BLaER1 treated with 17β-estradiol and CSF1 and Interleukin-3, amounts not matched to agents 10 nM and 100 nM (cell line): ENCODE measurements at regions not wholly inside any gene's neighbourhood (a gene's known extent, or its start where the extent isn't known, plus 50 kb on each side); places are given as distances from the start of the nearest gene placed in this dataset.

Experiments used
- H3K27ac ChIP-seq, 11 experiments: shearing (Covaris generic); formaldehyde crosslinking; 2 replicates each; pipeline ENCODE4 v1.8.1; 2022
- H3K27me3 ChIP-seq, 11 experiments: shearing (Covaris generic); formaldehyde crosslinking; 2 replicates each; pipeline ENCODE4 v1.8.1; 2022
- H3K36me3 ChIP-seq, 11 experiments: shearing (Covaris generic); formaldehyde crosslinking; 2 replicates each; pipeline ENCODE4 v1.8.1; 2022
- H3K4me1 ChIP-seq, 10 experiments: shearing (Covaris generic); formaldehyde crosslinking; 2 replicates each; pipeline ENCODE4 v1.8.1; 2022
- H3K4me2 ChIP-seq, 11 experiments: shearing (Covaris generic); formaldehyde crosslinking; 2 replicates each; pipeline ENCODE4 v1.8.1; 2022
- H3K4me3 ChIP-seq, 10 experiments: shearing (Covaris generic); formaldehyde crosslinking; 2 replicates each; pipeline ENCODE4 v1.8.1; 2022
- H3K9ac ChIP-seq, 11 experiments: shearing (Covaris generic); formaldehyde crosslinking; 2 replicates each; pipeline ENCODE4 v1.8.1; 2022
- H3K9me3 ChIP-seq, 11 experiments: shearing (Covaris generic); formaldehyde crosslinking; replicated peaks in 1 of 11; 2 replicates each; pipeline ENCODE4 v1.8.1; 2022
- H4K20me1 ChIP-seq, 11 experiments: shearing (Covaris generic); formaldehyde crosslinking; 2 replicates each; pipeline ENCODE4 v1.8.1; 2022
- Cebpa-rat ChIP-seq, 11 experiments: shearing (Covaris generic); IDR thresholded peaks; 2 replicates each; pipeline ENCODE4 v1.8.1; 2022

DNA sequence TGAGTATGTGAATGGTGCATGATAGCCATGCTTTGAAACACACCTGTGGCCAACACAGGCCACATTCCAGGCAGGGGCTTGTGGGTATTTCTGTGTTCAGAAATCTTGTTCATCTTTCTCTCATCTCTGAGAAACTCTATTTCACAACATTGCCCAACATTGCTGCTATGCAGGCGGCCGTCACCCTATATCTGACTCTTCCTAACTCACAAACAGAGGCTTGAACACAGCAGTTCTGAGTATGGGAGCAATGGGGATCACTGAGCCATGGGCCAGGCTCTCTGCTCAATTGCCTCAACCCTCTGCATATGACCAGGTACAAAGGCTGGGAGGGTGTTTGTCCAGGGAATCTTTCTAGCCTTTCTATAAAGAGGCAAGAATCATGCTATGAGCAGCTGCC lies 259.9 kb downstream of the BUD13 start:
- peaks cover 0 to 14% (median 7%) of the 10 kb centered on the region in 10 experiments; a peak in 9 of 20 replicates for H3K4me1 ChIP-seq

DNA sequence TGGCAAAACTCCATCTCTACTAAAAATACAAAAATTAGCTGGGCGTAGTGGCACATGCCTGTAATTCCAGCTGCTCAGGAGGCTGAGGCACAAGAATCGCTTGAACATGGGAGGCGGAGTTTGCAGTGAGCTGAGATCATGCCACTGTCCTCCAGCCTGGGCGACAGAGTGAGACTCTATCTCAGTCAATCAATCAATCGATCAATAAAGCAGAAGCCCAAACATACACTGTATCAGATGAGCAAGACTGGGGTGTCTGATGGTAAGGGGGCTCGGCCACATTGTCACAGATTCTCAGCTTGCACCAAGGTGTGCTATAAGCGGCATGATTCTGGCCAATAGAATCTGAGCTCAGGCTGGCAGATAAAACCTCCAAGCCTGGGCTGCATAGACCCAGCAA lies 261.1 kb downstream of the BUD13 start:
- Histone ChIP-seq H4K20me1 (no peaks in the 10 kb centered on the region; a peak in 2 of 22 replicates), H3K4me1 (peaks cover 0 to 14% (median 7%) of the 10 kb centered on the region in 10 experiments; a peak in 9 of 20 replicates), H3K9me3 (no peaks in the 10 kb centered on the region), H3K27ac (no peak overlapping the region), H3K9ac (no peak overlapping the region), H3K27me3 (no peaks in the 10 kb centered on the region), H3K36me3 (no peaks in the 10 kb centered on the region), H3K4me2 (no peak overlapping the region), H3K4me3 (no peak overlapping the region)
- no peak for TF ChIP-seq Cebpa-rat (IDR thresholded peaks at IDR 0.05)

More for the DNA sequence above, 259.9 kb downstream of the BUD13 start:
- no peak for TF ChIP-seq Cebpa-rat (IDR thresholded peaks at IDR 0.05)
- H3K9ac ChIP-seq: no peak overlapping the region
- no peak overlapping the region for H3K4me3 ChIP-seq
- H3K36me3 ChIP-seq: no peaks in the 10 kb centered on the region
- no peak overlapping the region for H3K4me2 ChIP-seq
- H3K27ac ChIP-seq: no peak overlapping the region
- H4K20me1 ChIP-seq: no peaks in the 10 kb centered on the region; a peak in 2 of 22 replicates
- no peaks in the 10 kb centered on the region for H3K9me3 ChIP-seq
- H3K27me3 ChIP-seq: no peaks in the 10 kb centered on the region

DNA sequence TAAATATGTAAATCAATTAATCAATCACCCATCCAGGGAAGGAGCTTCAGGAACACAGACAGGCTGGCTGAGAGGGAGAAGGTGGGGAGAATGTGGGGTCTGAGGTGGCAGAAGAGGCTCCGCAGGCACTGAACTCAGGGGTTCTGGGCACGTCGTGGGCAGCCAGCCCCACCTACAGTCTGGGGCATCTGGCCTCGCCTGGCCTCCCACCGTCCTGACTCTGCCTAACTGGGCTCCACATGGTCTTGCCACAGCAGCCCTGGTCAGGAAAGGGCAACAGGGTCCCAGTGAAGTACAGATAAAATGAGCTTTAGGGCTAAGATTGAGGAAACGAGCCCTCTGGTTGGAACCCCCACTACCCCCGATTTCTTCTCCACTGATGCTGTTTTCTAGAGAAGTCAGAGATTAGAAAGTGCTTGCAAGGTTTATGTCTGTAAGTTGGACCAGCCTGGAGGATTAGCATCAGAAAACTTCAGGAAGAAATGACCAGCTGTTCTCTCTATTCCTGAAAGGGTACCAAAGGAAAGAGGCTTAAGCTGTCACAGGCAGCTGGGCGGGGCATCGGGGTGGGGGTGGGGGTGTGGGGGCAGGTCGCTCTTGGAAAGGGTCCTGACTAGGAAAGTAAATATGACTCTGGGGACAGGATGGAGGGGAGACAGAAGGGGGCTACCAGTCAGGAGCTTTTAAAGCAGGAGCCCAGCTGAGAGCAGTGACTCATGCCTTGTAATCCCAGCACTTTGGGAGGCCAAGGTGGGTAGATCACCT lies 261.7 kb downstream of the BUD13 start:
- Histone ChIP-seq H3K9me3 (no peaks in the 10 kb centered on the region), H3K27ac (no peak overlapping the region), H3K9ac (no peak overlapping the region), H3K4me2 (no peak overlapping the region), H3K36me3 (no peaks in the 10 kb centered on the region), H3K4me1 (peaks cover 0 to 14% (median 7%) of the 10 kb centered on the region in 10 experiments; a peak in 9 of 20 replicates), H3K27me3 (no peaks in the 10 kb centered on the region), H4K20me1 (no peaks in the 10 kb centered on the region; a peak in 2 of 22 replicates), H3K4me3 (no peak overlapping the region)
- no peak for TF ChIP-seq Cebpa-rat (IDR thresholded peaks at IDR 0.05)

DNA sequence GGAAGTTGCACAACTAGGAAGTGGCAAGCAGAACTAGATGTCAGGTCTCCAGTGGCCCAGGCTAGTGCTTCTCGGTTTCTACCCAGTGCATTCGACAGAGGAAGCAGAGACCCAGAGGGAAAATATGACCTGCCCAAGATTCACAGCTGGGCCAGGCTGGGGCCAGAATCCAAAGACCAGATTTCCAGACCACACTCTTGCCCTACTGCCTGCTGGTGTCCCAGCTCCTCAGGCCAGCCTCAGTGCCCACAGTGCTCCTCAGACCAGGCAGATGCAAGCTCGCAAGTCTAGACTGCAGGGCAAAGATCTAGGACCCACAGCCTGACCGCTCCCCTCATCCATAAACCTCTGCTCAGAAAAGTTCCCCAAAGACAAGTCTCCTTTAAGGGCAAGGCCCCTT lies 262.6 kb downstream of the BUD13 start:
- H3K9me3 ChIP-seq: no peaks in the 10 kb centered on the region
- H3K27ac ChIP-seq: no peak overlapping the region
- no peaks in the 10 kb centered on the region for H3K27me3 ChIP-seq
- H3K9ac ChIP-seq: no peak overlapping the region
- no peak for TF ChIP-seq Cebpa-rat (IDR thresholded peaks at IDR 0.05)
- H3K4me2 ChIP-seq: peak overlapping the region in 7 of 11 experiments; percentile 3 to 46 (median 15); a peak in 7 of 22 replicates
- peaks cover 0 to 14% (median 7%) of the 10 kb centered on the region in 10 experiments; a peak in 9 of 20 replicates for H3K4me1 ChIP-seq
- no peak overlapping the region for H3K4me3 ChIP-seq
- H3K36me3 ChIP-seq: no peaks in the 10 kb centered on the region
- no peaks in the 10 kb centered on the region; a peak in 2 of 22 replicates for H4K20me1 ChIP-seq

DNA sequence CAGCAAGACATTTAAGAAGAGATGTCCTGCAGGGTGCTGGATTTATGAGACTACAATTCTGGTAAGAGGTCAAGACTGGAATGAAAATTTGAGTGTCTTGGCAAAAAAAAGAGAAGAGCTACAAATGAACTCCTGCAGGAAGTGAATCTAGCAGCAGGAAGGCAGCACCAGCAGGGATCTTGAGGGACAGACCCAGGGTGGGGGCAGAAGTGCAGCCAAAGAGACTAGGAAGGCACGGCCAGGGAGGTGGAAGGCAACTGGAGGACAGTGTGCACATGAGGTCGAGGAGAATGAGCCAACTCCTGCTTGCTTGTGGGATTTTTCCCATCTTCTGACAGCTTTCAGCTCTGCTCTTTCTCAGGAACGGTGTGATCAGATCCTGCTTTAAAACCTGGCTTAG lies 263.2 kb downstream of the BUD13 start:
- Histone ChIP-seq H3K9ac (no peak overlapping the region), H3K27ac (no peak overlapping the region), H3K9me3 (no peaks in the 10 kb centered on the region), H3K27me3 (no peaks in the 10 kb centered on the region), H3K4me3 (no peak overlapping the region), H4K20me1 (no peaks in the 10 kb centered on the region; a peak in 2 of 22 replicates), H3K4me2 (peak overlapping the region in 6 of 11 experiments; percentile 3 to 46 (median 16); a peak in 9 of 22 replicates), H3K36me3 (no peaks in the 10 kb centered on the region), H3K4me1 (peaks cover 0 to 14% (median 7%) of the 10 kb centered on the region in 10 experiments; a peak in 9 of 20 replicates)
- no peak for TF ChIP-seq Cebpa-rat (IDR thresholded peaks at IDR 0.05)

DNA sequence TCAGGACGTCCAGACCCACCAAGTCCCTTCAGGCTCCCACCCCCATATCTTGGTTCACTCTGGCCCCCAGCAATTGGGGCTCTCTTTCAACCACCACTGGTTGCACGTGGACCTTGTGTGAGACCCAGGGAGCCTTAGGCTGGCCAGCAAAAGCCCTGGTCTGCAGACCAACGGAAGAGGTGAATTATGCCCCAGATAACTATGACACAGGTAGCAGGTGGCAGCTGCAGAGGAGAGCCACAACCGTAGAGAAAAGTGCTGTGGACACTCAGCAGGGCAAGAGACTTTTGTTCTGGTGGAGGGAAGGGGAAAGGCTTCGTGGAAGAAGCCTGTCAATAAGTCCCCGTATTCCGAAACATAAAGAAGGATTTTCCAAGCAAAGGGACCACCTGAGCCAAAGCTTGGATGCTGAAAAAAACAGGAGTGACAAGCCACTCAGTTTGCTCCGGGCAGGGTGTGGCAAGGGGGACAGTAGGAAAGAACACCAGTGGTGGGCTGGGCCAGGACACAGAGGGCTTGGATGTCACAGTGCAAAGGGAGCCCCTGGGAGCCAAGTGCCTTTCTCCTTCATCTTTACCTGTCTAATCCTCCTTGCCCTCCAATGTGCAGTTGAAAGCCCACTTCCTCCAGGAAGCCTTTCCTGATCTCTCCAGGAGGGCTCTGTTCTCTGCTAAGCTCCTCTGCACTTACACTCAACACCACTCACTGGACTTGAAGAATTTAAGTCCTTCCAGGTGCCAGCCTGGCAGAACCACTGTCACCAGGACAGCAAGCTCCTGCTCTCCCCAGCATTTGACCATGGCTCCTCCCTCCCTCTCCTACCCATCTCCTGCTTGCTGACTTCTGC lies 264.7 kb downstream of the BUD13 start:
- Histone ChIP-seq H3K9me3 (no peaks in the 10 kb centered on the region), H3K27ac (no peak overlapping the region)

DNA sequence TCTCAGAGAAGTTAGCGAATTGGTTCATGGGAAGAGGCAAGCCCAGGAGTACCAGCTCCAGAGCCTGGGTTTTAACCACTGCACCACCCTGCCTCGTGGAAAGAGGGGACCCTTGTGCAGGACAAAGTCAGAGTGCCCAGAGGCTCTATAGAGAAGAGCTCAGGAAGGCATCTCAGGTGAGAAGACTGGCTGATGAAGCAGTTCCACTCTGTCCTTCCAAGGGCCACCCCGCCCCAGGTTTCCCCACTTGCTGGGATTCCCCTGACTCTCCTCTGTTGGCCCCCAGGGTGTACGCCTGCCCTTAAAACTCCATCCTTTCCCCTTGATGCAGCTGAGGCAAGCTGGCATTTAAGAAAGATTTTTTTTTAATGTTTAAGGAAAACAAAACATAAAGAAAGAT lies 265.8 kb downstream of the BUD13 start:
- TF ChIP-seq Cebpa-rat (IDR thresholded peaks at IDR 0.05): no peak
- Histone ChIP-seq H3K4me3 (no peak overlapping the region), H3K27ac (no peak overlapping the region), H3K36me3 (no peaks in the 10 kb centered on the region), H3K4me2 (no peak overlapping the region), H3K27me3 (peaks cover 6 to 16% (median 11%) of the 10 kb centered on the region in 11 experiments; a peak in 21 of 22 replicates), H4K20me1 (no peaks in the 10 kb centered on the region; a peak in 3 of 22 replicates), H3K9me3 (no peaks in the 10 kb centered on the region), H3K4me1 (peaks cover 0 to 14% (median 7%) of the 10 kb centered on the region in 10 experiments; a peak in 9 of 20 replicates), H3K9ac (no peak overlapping the region)

More for the DNA sequence above, 264.7 kb downstream of the BUD13 start:
- Histone ChIP-seq H3K4me2 (no peak overlapping the region), H3K4me3 (no peak overlapping the region), H3K9ac (no peak overlapping the region), H3K36me3 (no peaks in the 10 kb centered on the region), H4K20me1 (no peaks in the 10 kb centered on the region; a peak in 2 of 22 replicates), H3K4me1 (peaks cover 0 to 14% (median 7%) of the 10 kb centered on the region in 10 experiments; a peak in 9 of 20 replicates), H3K27me3 (peaks cover 0 to 5% (median under 1%) of the 10 kb centered on the region in 11 experiments; a peak in 5 of 22 replicates)
- TF ChIP-seq Cebpa-rat (IDR thresholded peaks at IDR 0.05): no peak

DNA sequence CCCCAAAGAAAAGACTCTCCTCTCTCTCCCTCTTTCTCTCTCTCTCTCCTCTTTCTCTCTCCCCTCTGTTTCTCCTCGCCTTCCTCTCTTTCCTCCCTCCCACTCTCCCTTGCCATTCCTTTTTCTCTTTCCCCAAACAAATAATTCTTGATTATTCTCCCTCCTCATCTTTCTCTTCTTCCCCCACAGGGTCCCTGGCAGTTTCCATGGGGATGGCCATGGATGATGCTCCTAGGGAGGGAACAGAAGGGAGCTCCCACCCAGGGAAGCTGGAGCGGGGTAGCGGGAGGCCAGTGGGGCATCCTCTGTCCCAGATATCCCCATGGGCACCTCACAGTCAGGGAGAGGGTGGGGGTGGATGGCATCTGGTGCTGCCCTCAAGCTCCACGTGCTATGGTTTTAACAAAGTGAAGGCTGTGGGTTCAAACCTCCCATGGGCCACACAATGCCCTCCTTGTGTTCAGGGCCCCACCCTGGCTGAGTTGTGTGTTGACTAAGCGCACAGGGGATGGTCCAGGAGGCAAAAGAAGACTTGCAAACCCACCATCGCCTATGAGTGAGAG lies 266.4 kb downstream of the BUD13 start:
- H3K4me1 ChIP-seq: peaks cover 0 to 14% (median 7%) of the 10 kb centered on the region in 10 experiments; a peak in 9 of 20 replicates
- no peaks in the 10 kb centered on the region for H3K36me3 ChIP-seq
- no peak overlapping the region for H3K9ac ChIP-seq
- peaks cover 13 to 23% (median 18%) of the 10 kb centered on the region in 11 experiments for H3K27me3 ChIP-seq
- no peak overlapping the region for H3K4me3 ChIP-seq
- H3K4me2 ChIP-seq: no peak overlapping the region
- no peak overlapping the region for H3K27ac ChIP-seq
- no peak for TF ChIP-seq Cebpa-rat (IDR thresholded peaks at IDR 0.05)
- no peaks in the 10 kb centered on the region; a peak in 3 of 22 replicates for H4K20me1 ChIP-seq
- H3K9me3 ChIP-seq: no peaks in the 10 kb centered on the region
